H4 (cell line): ENCODE measurements at regions not wholly inside any gene's neighbourhood (a gene's known extent, or its start where the extent isn't known, plus 50 kb on each side); places are given as distances from the start of the nearest gene placed in this dataset.
"Not testable (repeated sequence)": the region's sequence is repeated elsewhere in the genome, so short reads cannot be mapped to it uniquely, and the experiment has no call there.

Experiments used
- DNase-seq: peaks from one replicate; pipeline ENCODE4 v3.0.0-alpha.2; 2015; ENCODE audit warnings: low spot score

- not testable (repeated sequence) for DNase-seq
These were observed 156.9 kb downstream of the RHOU start for GRCh38 chr1:228892200-228892599.

- DNase-seq, result no peak
These were observed 159.2 kb downstream of the RHOU start for GRCh38 chr1:228894442-228894989.

- DNase-seq, result no peak
These were observed 162.6 kb downstream of the RHOU start for GRCh38 chr1:228897901-228898300.

GRCh38 chr1:228898582-228898992, 163.3 kb downstream of the RHOU start:
- no peak for DNase-seq

- no peak for DNase-seq
These were observed 164.2 kb downstream of the RHOU start for GRCh38 chr1:228899421-228899956.

- no peak for DNase-seq
These were observed 165.0 kb downstream of the RHOU start for GRCh38 chr1:228900099-228900885.

- no peak for DNase-seq
These were observed 165.7 kb downstream of the RHOU start for GRCh38 chr1:228900886-228901392.

GRCh38 chr1:228901936-228902681, 166.8 kb downstream of the RHOU start:
- DNase-seq, result no peak

- peak; percentile 97 for DNase-seq
These were observed 167.6 kb downstream of the RHOU start for GRCh38 chr1:228902781-228903433.

- no peak for DNase-seq
These were observed 168.3 kb downstream of the RHOU start for GRCh38 chr1:228903434-228904071.

- DNase-seq, result no peak
These were observed 168.9 kb downstream of the RHOU start for GRCh38 chr1:228904222-228904621.

GRCh38 chr1:228905701-228906101, 170.4 kb downstream of the RHOU start:
- DNase-seq, result no peak

- DNase-seq, result no peak
These were observed 171.1 kb downstream of the RHOU start for GRCh38 chr1:228906223-228906860.

- DNase-seq, result no peak
These were observed 176.2 kb downstream of the RHOU start for GRCh38 chr1:228911225-228912210.

GRCh38 chr1:228913626-228914414, 178.5 kb downstream of the RHOU start:
- no peak for DNase-seq

GRCh38 chr1:228914700-228915099, 179.4 kb downstream of the RHOU start:
- DNase-seq, result no peak

GRCh38 chr1:228917342-228917741, 182.1 kb downstream of the RHOU start:
- DNase-seq, result no peak

- no peak for DNase-seq
These were observed 182.5 kb downstream of the RHOU start for GRCh38 chr1:228917755-228918154.

- DNase-seq, result no peak
These were observed 183.1 kb downstream of the RHOU start for GRCh38 chr1:228918335-228918734.
